Endothelial cell of umbilical vein (primary cell): ENCODE measurements at regions not wholly inside any gene's neighbourhood (a gene's known extent, or its start where the extent isn't known, plus 50 kb on each side); places are given as distances from the start of the nearest gene placed in this dataset.

Source experiments
- BruUV-seq: library from RNA; stranded (reverse); fragments of 400-500 nt; replicated peaks from 2 replicates; lab custom pipeline; 2021; lab: Mats Ljungman, UMichigan
- CTCF ChIA-PET: fragments of 300-600, 350-600 bp; sonication (Branson Sonifier 250); formaldehyde crosslinking; loops from one replicate; lab custom pipeline; 2021; ENCODE audit warnings: antibody characterized with exemption, inconsistent platforms; lab: Charles Lee
- POLR2A ChIA-PET: fragments of 300-600, 350-600 bp; sonication (Branson Sonifier 250); formaldehyde crosslinking; loops from one replicate; lab custom pipeline; 2021; ENCODE audit warnings: antibody characterized with exemption, inconsistent platforms; lab: Charles Lee
- DNase-seq: peaks from one replicate; pipeline ENCODE4 v3.0.0-alpha.2; 2011; ENCODE audit warnings: low read depth, low spot score
- FAIRE-seq: peaks from 2 replicates; lab custom pipeline; 2011; peaks lifted over from hg19 to GRCh38; lab: Jason Lieb, UNC
- H2AFZ ChIP-seq: 2 replicates; pipeline ENCODE4 v1.6.0; 2012; ENCODE audit warnings: low read depth, low read length, control low read depth, inconsistent platforms
- H3K27ac ChIP-seq: 2 replicates; pipeline ENCODE4 v1.5.1; 2011; ENCODE audit warnings: low read depth, mild to moderate bottlenecking, control low read depth, low read length, moderate library complexity; ENCODE audit not compliant: insufficient read depth
- H3K27me3 ChIP-seq, 2 experiments: 2 replicates each; pipeline versions ENCODE4 v1.6.0 to v1.6.1; 2011; ENCODE audit warnings: low read length in 2 of 2, mixed read lengths in 1 of 2; ENCODE audit not compliant: control insufficient read depth in 2 of 2, insufficient read depth in 2 of 2
- H3K36me3 ChIP-seq, 2 experiments: 2 replicates in 1 of 2; 3 replicates in 1 of 2; pipeline ENCODE4 v1.5.1; 2011; ENCODE audit warnings: low read length in 2 of 2, mild to moderate bottlenecking in 1 of 2, moderate library complexity in 1 of 2; ENCODE audit not compliant: control insufficient read depth in 2 of 2, insufficient read depth in 2 of 2; ENCODE audit errors: extremely low read depth in 1 of 2
- H3K4me1 ChIP-seq: 3 replicates; pipeline ENCODE4 v1.5.1; 2011; ENCODE audit warnings: mild to moderate bottlenecking, low read length; ENCODE audit not compliant: control insufficient read depth, insufficient read depth; ENCODE audit errors: extremely low read depth
- H3K4me2 ChIP-seq: 2 replicates; pipeline ENCODE4 v1.6.1; 2011; ENCODE audit warnings: low read length, control low read depth, mixed read lengths; ENCODE audit not compliant: insufficient read depth
- H3K4me3 ChIP-seq, 3 experiments: fragments of 200-600 bp in 1 of 3; sonication (generic), shearing (Covaris generic) in 1 of 3; replicated peaks in 1 of 3; 2 replicates each; pipeline ENCODE4 v1.5.1; 2011 to 2016; ENCODE audit warnings: control low read depth in 3 of 3, low read length in 3 of 3, mild to moderate bottlenecking in 2 of 3, inconsistent platforms in 1 of 3, low read depth in 1 of 3, moderate library complexity in 1 of 3; ENCODE audit not compliant: insufficient read depth in 1 of 3
- H3K79me2 ChIP-seq: 2 replicates; pipeline ENCODE4 v1.6.0; 2012; ENCODE audit warnings: low read length, inconsistent platforms; ENCODE audit not compliant: control insufficient read depth, insufficient read depth
- H3K9ac ChIP-seq: replicated peaks from 2 replicates; pipeline ENCODE3; 2011; ENCODE audit warnings: low read length, control low read depth; ENCODE audit not compliant: insufficient read depth; ENCODE audit errors: extremely low read depth
- H3K9me1 ChIP-seq: replicated peaks from 3 replicates; pipeline ENCODE4 v1.6.0; 2011; ENCODE audit warnings: mild to moderate bottlenecking, low read length; ENCODE audit not compliant: control insufficient read depth, insufficient read depth; ENCODE audit errors: extremely low read depth
- H3K9me3 ChIP-seq: replicated peaks from 2 replicates; pipeline ENCODE4 v1.5.1; 2012; ENCODE audit warnings: low read length, inconsistent platforms; ENCODE audit not compliant: control insufficient read depth, insufficient read depth
- H4K20me1 ChIP-seq: replicated peaks from 2 replicates; pipeline ENCODE3; 2011; ENCODE audit warnings: mild to moderate bottlenecking, low read length; ENCODE audit not compliant: control insufficient read depth, insufficient read depth; ENCODE audit errors: extremely low read depth
- CTCF ChIP-seq, 2 donors: IDR thresholded peaks; 1 replicate in 1 of 2; 2 replicates in 1 of 2; pipeline ENCODE4 v1.5.1; 2011; ENCODE audit warnings: low read length in 2 of 2, mild to moderate bottlenecking in 2 of 2, moderate library complexity in 2 of 2, control low read depth in 1 of 2, inconsistent platforms in 1 of 2, low read depth in 1 of 2; ENCODE audit not compliant: insufficient read depth in 1 of 2; ENCODE audit errors: extremely low read depth in 1 of 2
- EZH2 ChIP-seq: IDR thresholded peaks from 2 replicates; pipeline ENCODE4 v1.6.1; 2012; ENCODE audit warnings: borderline replicate concordance, low read depth, mild to moderate bottlenecking, moderate library complexity, low read length, inconsistent platforms; ENCODE audit not compliant: severe bottlenecking
- FOS ChIP-seq: IDR thresholded peaks from 2 replicates; pipeline ENCODE4 v1.6.1; 2011; ENCODE audit warnings: mild to moderate bottlenecking, low read length, moderate library complexity, borderline replicate concordance; ENCODE audit not compliant: insufficient read depth
- GATA2 ChIP-seq: IDR thresholded peaks from 2 replicates; pipeline ENCODE4 v1.7.0; 2011; ENCODE audit warnings: low read depth, mild to moderate bottlenecking, moderate library complexity, mixed read lengths, low read length; ENCODE audit not compliant: insufficient read length, insufficient read depth
- JUN ChIP-seq: IDR thresholded peaks from 2 replicates; pipeline ENCODE4 v1.6.1; 2011; ENCODE audit warnings: borderline replicate concordance, low read depth; ENCODE audit not compliant: insufficient read length, insufficient read depth
- MAX ChIP-seq: IDR thresholded peaks from 2 replicates; pipeline ENCODE4 v1.6.1; 2011; ENCODE audit not compliant: insufficient read depth, insufficient read length
- MYC ChIP-seq: IDR thresholded peaks from one replicate; pipeline ENCODE4 v1.6.1; 2011; ENCODE audit warnings: mild to moderate bottlenecking, low read depth, low read length
- POLR2A ChIP-seq: IDR thresholded peaks from 2 replicates; pipeline ENCODE4 v1.6.1; 2012; ENCODE audit warnings: low read depth, mild to moderate bottlenecking, control low read depth, low read length
- POLR2AphosphoS5 ChIP-seq: IDR thresholded peaks from 2 replicates; pipeline ENCODE4 v1.6.1; 2012; ENCODE audit warnings: low read depth, mild to moderate bottlenecking, control low read depth, low read length, moderate library complexity; ENCODE audit not compliant: insufficient read depth
- dilution Hi-C: fragments of 300-500 bp; cut with MboI; formaldehyde crosslinking; loops from one replicate; pipeline ENCODE4 v1.15.0; 2019; ENCODE audit warnings: low sequenced_read_pairs; ENCODE audit not compliant: extremely low pct_ligation_motif_present
- intact Hi-C: fragments of 100-400 bp; cut with micrococcal nuclease; formaldehyde crosslinking; loops from one replicate; pipeline ENCODE4 v1.10.0; 2022

GRCh38 chr3:159604151-159604581, 384.5 kb upstream of the IL12A start:
- Histone ChIP-seq H3K4me3 (no peak overlapping the region), H2AFZ (no peak overlapping the region), H3K9me1 (no peaks in the 10 kb centered on the region), H4K20me1 (no peaks in the 10 kb centered on the region), H3K27ac (no peak overlapping the region), H3K79me2 (no peaks in the 10 kb centered on the region), H3K9ac (no peak overlapping the region), H3K4me2 (no peak overlapping the region), H3K9me3 (no peaks in the 10 kb centered on the region), H3K4me1 (no peaks in the 10 kb centered on the region), H3K27me3 (peaks cover 6 to 24% of the 10 kb centered on the region in 2 experiments), H3K36me3 (no peaks in the 10 kb centered on the region)
- FAIRE-seq (no peak), DNase-seq (no peak)
- no TSS peak for BruUV-seq
- intact Hi-C loops: no loop called here
- TF ChIP-seq MYC: no peak
- no peak for TF ChIP-seq POLR2AphosphoS5
- TF ChIP-seq FOS: no peak
- no peak for TF ChIP-seq JUN
- no peak for TF ChIP-seq GATA2
- no peak for TF ChIP-seq EZH2
- TF ChIP-seq MAX: no peak
- dilution Hi-C loops: no loop called here
- POLR2A ChIA-PET: no interaction called here
- CTCF ChIA-PET: interaction anchor here (1.8 kb wide), 1 partner anchor 201 kb away, joined by 8 read pairs; no protein-coding TSS in a partner anchor

- no peak overlapping the region for H2AFZ ChIP-seq
- H3K4me3 ChIP-seq: no peak overlapping the region
- peaks cover 11 to 24% of the 10 kb centered on the region in 2 experiments for H3K27me3 ChIP-seq
- no peak overlapping the region for H3K27ac ChIP-seq
- no TSS peak for BruUV-seq
- no peaks in the 10 kb centered on the region for H3K4me1 ChIP-seq
- ChIA-PET CTCF (interaction anchor here (1.1 to 1.8 kb wide), 3 partner anchors 9 to 382 kb away, joined by 3 to 8 read pairs (median 4); no protein-coding TSS in a partner anchor), POLR2A (no interaction called here)
- dilution Hi-C loops: no loop called here
- H3K79me2 ChIP-seq: no peaks in the 10 kb centered on the region
- H4K20me1 ChIP-seq: no peaks in the 10 kb centered on the region
- no peaks in the 10 kb centered on the region for H3K9me1 ChIP-seq
- H3K4me2 ChIP-seq: no peak overlapping the region
- no peaks in the 10 kb centered on the region for H3K9me3 ChIP-seq
- H3K9ac ChIP-seq: no peak overlapping the region
- no peaks in the 10 kb centered on the region for H3K36me3 ChIP-seq
- FAIRE-seq: no peak
- DNase-seq: no peak
- TF ChIP-seq POLR2A (no peak), MYC (no peak), GATA2 (no peak), POLR2AphosphoS5 (no peak), MAX (no peak), JUN (no peak), FOS (no peak), EZH2 (no peak), CTCF (IDR thresholded peaks at IDR 0.05; ENCODE audit: extremely low read depth in 1 of 2, insufficient read depth in 1 of 2, low read depth in 1 of 2, low read length in 2 of 2) (no peak)
- intact Hi-C loops: no loop called here
Measured at GRCh38 chr3:159605101-159605500, 383.5 kb upstream of the IL12A start.
